Prostate gland (tissue), 2 donors: ENCODE measurements at regions not wholly inside any gene's neighbourhood (a gene's known extent, or its start where the extent isn't known, plus 50 kb on each side); places are given as distances from the start of the nearest gene placed in this dataset.

Experiments
- DNase-seq: peaks from one replicate; pipeline ENCODE4 v3.0.0-alpha.2; 2019; ENCODE audit warnings: low spot score
- H3K27ac ChIP-seq, 2 donors: fragments of 200-600 bp; sonication (generic); 2 replicates each; pipeline ENCODE4 v1.5.1; 2017 to 2019
- H3K27me3 ChIP-seq: fragments of 200-600 bp; sonication (generic); replicated peaks from 2 replicates; pipeline ENCODE4 v1.5.1; 2019; ENCODE audit not compliant: insufficient read depth
- H3K36me3 ChIP-seq, 2 donors: fragments of 200-600 bp; sonication (generic); 1 replicate in 1 of 2; 2 replicates in 1 of 2; pipeline versions ENCODE4 v1.5.1 to v1.8.1; 2017 to 2019
- H3K4me1 ChIP-seq: fragments of 200-600 bp; sonication (generic); replicated peaks from 2 replicates; pipeline ENCODE4 v1.5.1; 2019
- H3K4me3 ChIP-seq, 2 donors: fragments of 200-600 bp; sonication (generic); 2 replicates each; pipeline ENCODE4 v1.5.1; 2017 to 2019
- H3K9me3 ChIP-seq: fragments of 200-600 bp; sonication (generic); 2 replicates; pipeline ENCODE4 v1.5.1; 2017
- POLR2A ChIP-seq: fragments of 450-650 bp; IDR thresholded peaks from one replicate; pipeline ENCODE4 v1.6.1; 2016; ENCODE audit warnings: antibody characterized with exemption, mild to moderate bottlenecking
- POLR2AphosphoS5 ChIP-seq: sonication (generic); formaldehyde crosslinking; IDR thresholded peaks from one replicate; pipeline ENCODE4 v1.6.1; 2017; ENCODE audit warnings: antibody characterized with exemption
- WGBS: methylation state at CpG from one replicate; pipeline ENCODE4 v1.1.5; 2018; 5-methylcytosine and 5-hydroxymethylcytosine counted together
- intact Hi-C: fragments of 100-400 bp; cut with DNase I; formaldehyde crosslinking; loops from one replicate; pipeline ENCODE4 v1.14.2; 2022
- TF ChIP-seq, protein P1 (sequence below), 4 experiments: fragments of 200-600 bp in 2 of 4; fragments of 450-650 bp in 2 of 4; sonication (generic) in 2 of 4; IDR thresholded peaks; 1 replicate in 3 of 4; 2 replicates in 1 of 4; pipeline ENCODE4 v1.5.1; 2016 to 2019; ENCODE audit warnings: antibody characterized with exemption in 4 of 4, mild to moderate bottlenecking in 2 of 4, moderate library complexity in 2 of 4

DNA sequence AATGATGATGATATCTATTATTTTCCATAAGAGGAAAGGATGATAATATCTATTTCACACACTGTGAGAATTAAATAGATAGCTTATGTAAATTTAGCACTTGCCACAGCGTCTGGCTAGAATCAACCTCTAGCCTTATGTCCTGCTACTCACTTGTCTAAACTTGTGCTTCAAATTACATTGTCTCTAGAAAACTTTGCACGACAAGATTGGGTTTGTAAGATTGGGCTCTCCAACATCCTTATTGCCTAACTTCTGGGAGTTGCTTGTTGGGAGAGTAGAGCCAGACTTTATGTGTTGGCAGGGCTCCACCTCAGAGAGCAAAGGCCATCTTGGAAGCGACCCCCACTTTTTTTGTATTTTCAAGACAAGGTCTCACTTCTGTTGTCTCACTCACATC, 50.0 kb upstream of the POGK start:
- Histone ChIP-seq H3K27ac (no peak overlapping the region), H3K4me3 (no peak overlapping the region), H3K9me3 (no peaks in the 10 kb centered on the region), H3K4me1 (no peaks in the 10 kb centered on the region), H3K36me3 (no peaks in the 10 kb centered on the region), H3K27me3 (no peaks in the 10 kb centered on the region)
- intact Hi-C loops: no loop called here
- TF ChIP-seq, protein P1, sequence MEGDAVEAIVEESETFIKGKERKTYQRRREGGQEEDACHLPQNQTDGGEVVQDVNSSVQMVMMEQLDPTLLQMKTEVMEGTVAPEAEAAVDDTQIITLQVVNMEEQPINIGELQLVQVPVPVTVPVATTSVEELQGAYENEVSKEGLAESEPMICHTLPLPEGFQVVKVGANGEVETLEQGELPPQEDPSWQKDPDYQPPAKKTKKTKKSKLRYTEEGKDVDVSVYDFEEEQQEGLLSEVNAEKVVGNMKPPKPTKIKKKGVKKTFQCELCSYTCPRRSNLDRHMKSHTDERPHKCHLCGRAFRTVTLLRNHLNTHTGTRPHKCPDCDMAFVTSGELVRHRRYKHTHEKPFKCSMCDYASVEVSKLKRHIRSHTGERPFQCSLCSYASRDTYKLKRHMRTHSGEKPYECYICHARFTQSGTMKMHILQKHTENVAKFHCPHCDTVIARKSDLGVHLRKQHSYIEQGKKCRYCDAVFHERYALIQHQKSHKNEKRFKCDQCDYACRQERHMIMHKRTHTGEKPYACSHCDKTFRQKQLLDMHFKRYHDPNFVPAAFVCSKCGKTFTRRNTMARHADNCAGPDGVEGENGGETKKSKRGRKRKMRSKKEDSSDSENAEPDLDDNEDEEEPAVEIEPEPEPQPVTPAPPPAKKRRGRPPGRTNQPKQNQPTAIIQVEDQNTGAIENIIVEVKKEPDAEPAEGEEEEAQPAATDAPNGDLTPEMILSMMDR (IDR thresholded peaks at IDR 0.05): no peak
- TF ChIP-seq POLR2A (no peak), POLR2AphosphoS5 (no peak)
- 44% methylated on average over 3 of the region's 3 CpGs for WGBS
- no peak for DNase-seq
